ENCODE measurements at regions not wholly inside any gene's neighbourhood (a gene's known extent, or its start where the extent isn't known, plus 50 kb on each side); places are given as distances from the start of the nearest gene placed in this dataset.

DNA sequence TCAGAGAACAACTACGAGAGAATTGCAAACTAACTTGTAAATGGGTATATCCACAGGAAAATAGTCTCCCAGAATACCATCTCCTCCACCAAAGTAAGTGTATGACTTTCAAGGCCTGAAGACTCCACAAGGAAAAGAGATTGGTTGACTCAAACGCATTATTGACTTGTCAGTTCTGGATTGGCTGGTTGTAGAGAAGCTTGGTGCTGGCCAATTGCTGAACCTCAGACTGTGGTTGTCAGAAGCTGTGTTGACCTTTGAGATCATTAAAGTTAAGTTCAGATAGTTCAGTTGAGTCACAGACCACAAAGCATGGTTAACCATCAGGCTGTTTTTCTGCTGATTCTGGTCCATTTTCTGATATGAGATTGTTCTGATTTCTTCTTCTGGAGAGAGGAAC is 388.3 kb downstream of the BMP2 start:
- no peaks in the 10 kb centered on the region for H3K27me3 ChIP-seq (ENCODE audit: control insufficient read depth in 4 of 4, insufficient read depth in 4 of 4, low read length in 3 of 4)
- H3K27ac ChIP-seq (ENCODE audit: low read depth in 1 of 2, low read length in 2 of 2), result no peak overlapping the region
- H3K4me1 ChIP-seq (ENCODE audit: control insufficient read depth in 4 of 4, insufficient read depth in 4 of 4, low read length in 3 of 4), result no peaks in the 10 kb centered on the region
- H3K4me3 ChIP-seq (ENCODE audit: low read depth in 1 of 3, low read length in 3 of 3), result no peak overlapping the region
- WGBS, result 93% methylated on average over 2 of the region's 2 CpGs
- no peaks in the 10 kb centered on the region for H3K9me3 ChIP-seq (ENCODE audit: control insufficient read depth in 4 of 4, low read length in 3 of 4)
- no peak for DNase-seq (ENCODE audit: low spot score)
- H3K9ac ChIP-seq (ENCODE audit: low read depth in 1 of 2, low read length in 2 of 2), result no peak overlapping the region
- H3K36me3 ChIP-seq (ENCODE audit: control insufficient read depth in 4 of 4, insufficient read depth in 3 of 4, low read depth in 1 of 4, low read length in 3 of 4), result no peaks in the 10 kb centered on the region
- no peak for TF ChIP-seq HNF4G (IDR thresholded peaks at IDR 0.05)
- TF ChIP-seq SP1 (IDR thresholded peaks at IDR 0.05), result no peak
- no peak for TF ChIP-seq TAF1 (conservative IDR thresholded peaks at IDR 0.05)
- no peak for TF ChIP-seq CTCF (IDR thresholded peaks at IDR 0.05; ENCODE audit: low read depth, low read length, missing input control)
- TF ChIP-seq, protein P1, sequence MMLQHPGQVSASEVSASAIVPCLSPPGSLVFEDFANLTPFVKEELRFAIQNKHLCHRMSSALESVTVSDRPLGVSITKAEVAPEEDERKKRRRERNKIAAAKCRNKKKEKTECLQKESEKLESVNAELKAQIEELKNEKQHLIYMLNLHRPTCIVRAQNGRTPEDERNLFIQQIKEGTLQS (IDR thresholded peaks at IDR 0.05), result no peak
- TF ChIP-seq, protein P2, sequence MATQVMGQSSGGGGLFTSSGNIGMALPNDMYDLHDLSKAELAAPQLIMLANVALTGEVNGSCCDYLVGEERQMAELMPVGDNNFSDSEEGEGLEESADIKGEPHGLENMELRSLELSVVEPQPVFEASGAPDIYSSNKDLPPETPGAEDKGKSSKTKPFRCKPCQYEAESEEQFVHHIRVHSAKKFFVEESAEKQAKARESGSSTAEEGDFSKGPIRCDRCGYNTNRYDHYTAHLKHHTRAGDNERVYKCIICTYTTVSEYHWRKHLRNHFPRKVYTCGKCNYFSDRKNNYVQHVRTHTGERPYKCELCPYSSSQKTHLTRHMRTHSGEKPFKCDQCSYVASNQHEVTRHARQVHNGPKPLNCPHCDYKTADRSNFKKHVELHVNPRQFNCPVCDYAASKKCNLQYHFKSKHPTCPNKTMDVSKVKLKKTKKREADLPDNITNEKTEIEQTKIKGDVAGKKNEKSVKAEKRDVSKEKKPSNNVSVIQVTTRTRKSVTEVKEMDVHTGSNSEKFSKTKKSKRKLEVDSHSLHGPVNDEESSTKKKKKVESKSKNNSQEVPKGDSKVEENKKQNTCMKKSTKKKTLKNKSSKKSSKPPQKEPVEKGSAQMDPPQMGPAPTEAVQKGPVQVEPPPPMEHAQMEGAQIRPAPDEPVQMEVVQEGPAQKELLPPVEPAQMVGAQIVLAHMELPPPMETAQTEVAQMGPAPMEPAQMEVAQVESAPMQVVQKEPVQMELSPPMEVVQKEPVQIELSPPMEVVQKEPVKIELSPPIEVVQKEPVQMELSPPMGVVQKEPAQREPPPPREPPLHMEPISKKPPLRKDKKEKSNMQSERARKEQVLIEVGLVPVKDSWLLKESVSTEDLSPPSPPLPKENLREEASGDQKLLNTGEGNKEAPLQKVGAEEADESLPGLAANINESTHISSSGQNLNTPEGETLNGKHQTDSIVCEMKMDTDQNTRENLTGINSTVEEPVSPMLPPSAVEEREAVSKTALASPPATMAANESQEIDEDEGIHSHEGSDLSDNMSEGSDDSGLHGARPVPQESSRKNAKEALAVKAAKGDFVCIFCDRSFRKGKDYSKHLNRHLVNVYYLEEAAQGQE (IDR thresholded peaks at IDR 0.05), result no peak

DNA sequence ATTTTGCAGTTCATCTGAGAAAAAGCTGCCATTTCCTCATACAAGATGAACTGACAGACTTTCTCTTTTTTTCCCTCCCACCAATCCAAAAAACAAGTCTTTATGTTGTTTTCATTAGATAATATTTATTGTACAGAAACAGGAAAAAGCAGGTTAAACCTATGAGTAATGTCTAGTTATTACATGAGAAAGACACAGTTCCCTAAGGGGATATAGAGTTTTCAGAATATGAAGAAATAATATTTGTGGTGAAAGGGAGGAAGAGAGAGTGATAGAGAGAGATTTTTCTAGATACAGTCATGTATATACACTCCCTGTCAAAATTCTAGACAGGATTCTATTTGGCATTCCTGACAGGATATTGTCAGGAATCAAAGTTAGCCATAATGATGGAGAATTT is 392.4 kb downstream of the BMP2 start:
- Histone ChIP-seq H3K9ac (ENCODE audit: low read depth in 1 of 2, low read length in 2 of 2) (no peak overlapping the region), H3K4me3 (ENCODE audit: low read depth in 1 of 3, low read length in 3 of 3) (no peak overlapping the region), H3K9me3 (ENCODE audit: control insufficient read depth in 4 of 4, low read length in 3 of 4) (no peaks in the 10 kb centered on the region), H3K27ac (ENCODE audit: low read depth in 1 of 2, low read length in 2 of 2) (no peak overlapping the region), H3K27me3 (ENCODE audit: control insufficient read depth in 4 of 4, insufficient read depth in 4 of 4, low read length in 3 of 4) (no peaks in the 10 kb centered on the region), H3K4me1 (ENCODE audit: control insufficient read depth in 4 of 4, insufficient read depth in 4 of 4, low read length in 3 of 4) (no peaks in the 10 kb centered on the region), H3K36me3 (ENCODE audit: control insufficient read depth in 4 of 4, insufficient read depth in 3 of 4, low read depth in 1 of 4, low read length in 3 of 4) (no peaks in the 10 kb centered on the region)
- DNase-seq (ENCODE audit: low spot score), result no peak
- TF ChIP-seq RAD21 (IDR thresholded peaks at IDR 0.05) (no peak), YY1 (IDR thresholded peaks at IDR 0.05) (no peak), JUND (IDR thresholded peaks at IDR 0.05) (no peak), RXRA (IDR thresholded peaks at IDR 0.05) (no peak), TAF1 (conservative IDR thresholded peaks at IDR 0.05) (no peak), FOXA1 (IDR thresholded peaks at IDR 0.05) (no peak), ZBTB33 (IDR thresholded peaks at IDR 0.05) (no peak), GABPA (IDR thresholded peaks at IDR 0.05 in 1 of 2, conservative IDR thresholded peaks at IDR 0.05 in 1 of 2) (no peak), NR2F2 (IDR thresholded peaks at IDR 0.05) (no peak), SP1 (IDR thresholded peaks at IDR 0.05) (no peak), FOXA2 (IDR thresholded peaks at IDR 0.05) (no peak), CTCF (IDR thresholded peaks at IDR 0.05; ENCODE audit: low read depth, low read length, missing input control) (no peak), EGR1 (IDR thresholded peaks at IDR 0.05; ENCODE audit: low read depth in 2 of 2) (no peak)
- TF ChIP-seq, protein P3, sequence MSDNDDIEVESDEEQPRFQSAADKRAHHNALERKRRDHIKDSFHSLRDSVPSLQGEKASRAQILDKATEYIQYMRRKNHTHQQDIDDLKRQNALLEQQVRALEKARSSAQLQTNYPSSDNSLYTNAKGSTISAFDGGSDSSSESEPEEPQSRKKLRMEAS (IDR thresholded peaks at IDR 0.05), result no peak
- TF ChIP-seq, protein P2 (IDR thresholded peaks at IDR 0.05), result no peak
- TF ChIP-seq, protein P1 (IDR thresholded peaks at IDR 0.05), result no peak

Measured in liver (tissue), 8 donors.